ENCODE measurements at regions not wholly inside any gene's neighbourhood (a gene's known extent, or its start where the extent isn't known, plus 50 kb on each side); places are given as distances from the start of the nearest gene placed in this dataset.

DNA sequence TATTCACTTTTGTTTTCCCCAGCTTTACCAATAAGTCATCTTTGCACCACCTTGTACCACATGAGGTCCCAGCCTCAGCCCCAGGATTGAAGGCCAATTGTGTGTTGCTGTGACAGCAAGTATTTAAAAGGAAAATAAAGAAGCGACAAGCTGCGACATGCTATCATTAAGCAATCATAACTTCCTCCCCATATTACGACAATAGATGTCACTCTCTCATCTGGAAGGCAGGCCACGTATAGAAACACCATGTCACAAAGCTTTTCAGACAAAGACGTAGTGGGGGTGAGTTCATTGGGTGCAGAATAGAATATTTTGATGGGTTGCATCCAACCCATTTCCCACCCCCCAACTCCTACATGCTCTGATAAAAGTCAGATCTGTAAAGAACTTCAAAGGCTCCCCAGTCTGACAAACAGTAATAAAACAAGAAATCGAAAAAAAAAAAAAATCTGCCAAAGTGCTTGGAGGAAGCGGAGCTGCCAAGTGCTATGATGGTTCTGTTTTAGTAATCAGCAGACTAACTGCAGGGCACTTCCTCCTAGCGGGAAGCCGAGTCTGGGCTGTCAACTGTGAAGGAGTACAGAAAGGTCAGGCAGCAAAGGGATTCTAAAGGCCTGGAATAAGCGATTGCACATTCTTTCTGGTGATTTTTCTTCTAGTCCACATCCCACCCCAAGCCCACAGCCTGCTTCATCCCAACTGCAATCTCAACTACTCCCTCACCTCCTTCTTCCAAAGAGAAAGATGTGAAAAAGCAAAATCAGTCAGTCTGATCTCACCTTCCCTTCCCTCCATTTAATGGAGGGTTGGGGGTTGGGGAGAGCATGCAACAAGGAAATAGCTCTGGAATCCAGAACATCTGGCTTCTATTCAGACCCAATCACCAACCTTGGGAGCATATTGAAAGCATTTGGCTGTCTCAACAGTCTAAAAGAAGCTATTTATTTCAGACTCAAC lies 131.4 kb upstream of the UBASH3B start:
- DNase-seq (ENCODE audit: low read depth, low spot score) = peak; percentile 50

DNA sequence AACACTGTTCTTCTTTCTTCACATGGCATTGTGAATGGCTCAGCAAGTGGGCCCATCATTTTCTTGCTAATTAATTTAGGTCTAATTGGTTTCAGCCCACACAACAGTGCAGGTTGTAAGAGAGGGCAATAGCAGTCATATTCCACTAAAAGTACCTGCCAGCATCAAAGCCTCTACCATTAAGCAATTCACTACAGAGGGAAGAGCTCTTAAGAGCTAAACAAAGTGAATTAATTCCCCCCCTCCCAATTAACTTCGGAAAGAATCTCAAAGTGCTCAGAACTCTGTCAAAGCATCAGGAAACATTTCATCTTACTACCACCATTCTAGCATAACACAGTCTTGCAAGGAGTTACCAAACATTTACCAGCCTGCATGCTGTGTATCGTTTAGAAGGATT lies 133.9 kb upstream of the UBASH3B start:
- no peak for DNase-seq (ENCODE audit: low read depth, low spot score)

DNA sequence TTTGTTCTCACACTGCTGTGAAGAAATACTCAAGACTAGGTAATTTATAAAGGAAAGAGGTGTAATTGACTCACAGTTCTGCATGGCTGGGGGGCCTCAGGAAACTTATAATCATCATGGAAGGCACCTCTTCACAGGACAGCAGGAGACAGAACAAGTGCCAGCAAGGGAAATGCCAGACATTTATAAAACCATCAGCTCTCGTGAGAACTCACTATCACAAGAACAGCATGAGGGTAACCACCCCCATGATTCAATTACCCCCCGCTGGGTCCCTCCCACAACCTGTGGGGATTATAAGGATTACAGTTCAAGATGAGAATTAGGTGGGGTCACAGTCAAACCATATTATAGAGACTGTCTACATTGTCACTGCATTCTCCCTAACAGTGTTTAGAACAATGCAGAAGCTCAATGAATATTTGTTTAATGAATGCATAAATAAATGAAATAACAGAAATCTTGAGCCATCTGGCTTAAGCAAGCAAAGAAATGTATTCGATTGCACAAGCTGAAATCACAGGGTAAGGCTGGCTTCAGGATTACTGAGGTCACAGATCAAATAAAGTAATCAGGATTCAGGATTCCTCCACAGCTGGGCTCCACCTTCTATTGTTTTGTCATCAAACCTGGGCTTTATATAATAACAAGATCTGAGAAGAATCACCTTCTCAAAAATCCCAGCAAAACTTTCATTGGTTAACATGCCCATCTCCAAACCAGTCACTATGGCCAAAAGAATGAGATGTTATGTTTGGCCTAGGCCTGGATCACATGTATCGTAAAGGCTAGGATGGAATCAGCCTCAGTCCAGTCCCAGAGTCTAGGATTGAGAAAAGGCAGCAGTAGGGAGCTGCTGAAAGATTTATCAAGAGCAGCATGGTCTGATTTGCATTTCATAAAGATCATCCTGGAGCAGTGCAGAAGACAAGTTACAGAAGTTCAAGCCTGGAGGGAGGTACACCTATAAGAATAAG lies 137.8 kb upstream of the UBASH3B start:
- no peak for DNase-seq (ENCODE audit: low read depth, low spot score)

DNA sequence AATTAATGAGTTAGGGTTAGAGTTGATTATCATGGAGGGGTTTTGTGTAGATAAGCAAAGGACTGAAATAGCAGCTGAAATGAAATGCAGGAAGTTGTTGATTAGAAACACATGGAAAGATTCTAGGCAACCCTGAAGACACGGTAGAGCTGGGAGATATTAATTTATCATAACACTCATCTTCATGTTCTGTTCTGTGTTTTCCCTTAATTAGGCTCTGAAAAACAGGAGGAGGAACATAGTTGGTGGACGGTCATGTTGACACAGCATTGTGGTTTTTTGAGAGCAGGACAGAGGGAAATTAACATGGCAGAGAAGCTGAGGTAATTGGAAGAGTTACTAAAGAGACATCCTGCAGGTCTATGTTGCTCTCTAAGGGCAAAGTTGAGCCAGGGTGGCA lies 138.8 kb upstream of the UBASH3B start:
- no peak for DNase-seq (ENCODE audit: low read depth, low spot score)

DNA sequence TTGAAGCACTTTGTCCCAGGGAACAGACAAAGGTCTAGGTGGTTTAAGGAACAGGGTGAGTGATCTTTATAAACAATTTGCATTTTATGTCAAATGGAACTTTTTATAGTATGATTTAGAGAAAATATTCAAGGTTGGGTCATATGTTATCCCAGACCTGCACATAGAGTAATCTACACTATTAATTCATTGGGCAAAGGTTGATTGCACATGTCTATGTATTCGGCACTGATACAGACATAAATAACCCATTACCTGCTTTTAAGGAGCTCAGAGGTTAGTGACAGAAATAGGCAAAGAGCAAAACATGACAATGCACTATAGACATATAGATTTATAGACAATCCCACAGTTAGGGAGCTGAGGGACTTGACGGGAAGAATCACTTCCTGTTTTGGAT lies 141.5 kb upstream of the UBASH3B start:
- no peak for DNase-seq (ENCODE audit: low read depth, low spot score)

DNA sequence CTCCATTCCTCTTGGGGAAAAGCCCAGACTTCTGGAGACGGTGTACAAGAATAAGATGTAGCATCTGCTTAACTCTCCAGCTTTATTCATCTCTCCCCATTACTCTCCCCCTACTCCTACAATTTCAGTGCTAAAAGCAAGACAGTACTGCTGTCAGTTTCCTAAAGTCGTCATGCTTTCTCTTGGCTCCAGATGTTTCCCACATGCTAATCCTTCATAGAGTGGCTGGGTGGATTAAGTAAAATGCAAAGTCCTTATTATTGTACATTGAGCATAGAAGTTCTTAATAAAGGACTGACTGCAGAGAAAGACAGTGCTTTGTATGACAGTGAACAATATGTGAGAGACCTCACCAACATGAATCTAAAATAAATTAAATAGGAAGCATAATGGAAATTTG lies 142.2 kb upstream of the UBASH3B start:
- DNase-seq (ENCODE audit: low read depth, low spot score) = no peak

DNA sequence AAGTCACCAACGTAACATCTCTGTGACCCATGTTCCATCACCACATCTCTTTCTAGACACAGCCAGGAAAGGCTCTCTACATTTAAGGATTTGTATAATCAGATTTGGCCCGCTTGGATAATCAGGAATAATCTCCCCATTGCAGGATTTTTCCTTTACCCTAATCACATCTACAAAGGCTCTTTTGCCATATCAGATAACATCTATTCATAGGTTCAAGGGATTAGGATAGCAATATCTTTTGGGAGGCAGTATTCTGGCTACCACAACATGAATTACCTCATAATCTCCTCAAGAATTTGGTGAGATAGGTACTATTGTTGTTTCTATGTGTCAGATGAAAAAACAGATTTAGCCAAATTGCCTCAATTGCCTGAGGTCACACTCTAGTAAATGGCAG lies 142.8 kb upstream of the UBASH3B start:
- no peak for DNase-seq (ENCODE audit: low read depth, low spot score)

DNA sequence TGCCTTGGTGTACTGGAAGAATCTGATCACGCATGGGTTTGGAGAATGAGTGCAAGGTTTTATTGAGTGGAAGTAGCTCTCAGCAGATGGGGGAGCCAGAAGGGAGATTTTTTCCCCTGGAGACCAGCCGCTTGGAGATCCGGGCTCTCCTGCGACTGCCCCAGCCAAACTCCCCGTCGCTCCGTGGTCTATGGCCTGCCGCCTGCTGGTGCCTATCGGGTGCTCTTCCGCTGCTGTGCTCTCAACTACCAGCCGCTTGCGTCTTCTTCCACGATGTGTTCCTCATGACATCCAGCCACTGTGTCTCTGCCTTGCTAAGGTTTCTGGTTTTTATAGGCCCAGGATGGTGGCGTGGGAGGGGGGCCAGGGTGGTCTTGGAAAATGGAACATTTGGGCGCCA lies 145.6 kb upstream of the UBASH3B start:
- no peak for DNase-seq (ENCODE audit: low read depth, low spot score)

DNA sequence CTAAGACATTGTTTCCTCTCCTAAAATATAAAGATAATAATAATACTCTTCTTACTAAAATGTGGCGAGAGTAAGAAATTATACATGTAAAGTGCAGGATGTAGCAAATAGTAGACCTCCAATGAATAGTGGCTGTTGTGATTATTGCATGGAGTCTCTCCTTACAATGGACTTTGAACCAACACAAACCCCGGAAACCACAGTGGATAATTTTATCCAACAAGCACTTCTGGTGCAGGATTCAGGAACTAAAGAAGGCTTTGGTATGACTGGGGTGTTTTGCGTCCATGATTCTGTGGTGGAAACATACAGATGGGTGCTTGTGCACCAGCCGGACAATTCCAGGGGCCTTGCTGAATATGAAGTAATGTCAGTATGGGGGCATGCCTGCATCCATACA lies 146.4 kb upstream of the UBASH3B start:
- no peak for DNase-seq (ENCODE audit: low read depth, low spot score)

DNA sequence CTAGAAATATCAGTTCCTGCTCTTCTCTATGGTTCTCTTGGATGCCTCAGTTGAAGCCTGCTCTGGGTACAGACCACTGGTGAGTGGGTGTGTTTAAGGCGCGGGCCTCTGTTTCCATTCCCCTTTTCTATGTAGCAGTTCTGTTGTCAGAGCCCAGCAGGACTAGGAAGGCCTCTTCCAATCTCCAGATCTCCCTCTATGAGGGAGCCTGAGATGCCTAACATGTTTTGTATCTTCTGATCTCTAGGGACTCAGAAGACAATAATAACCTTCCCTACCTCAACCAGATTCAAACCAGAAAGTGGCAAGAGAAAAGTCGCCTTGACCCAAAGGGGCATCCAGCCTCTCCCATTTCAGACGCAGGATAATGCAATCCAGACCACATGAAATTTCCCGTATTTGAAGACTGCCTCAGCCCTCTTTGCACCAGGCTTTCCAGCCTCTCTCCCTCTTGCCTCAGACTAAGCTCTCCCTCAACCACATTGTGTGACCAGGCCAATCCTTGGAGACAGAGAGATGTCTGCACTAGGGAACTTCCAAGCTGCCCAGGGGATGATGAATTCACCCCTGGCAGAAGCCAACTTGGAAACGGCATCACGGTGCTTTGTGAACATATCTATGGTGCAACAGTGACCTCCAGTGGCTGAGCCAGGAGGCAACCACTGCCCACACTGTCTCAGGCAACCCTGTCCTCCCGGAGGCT lies 150.1 kb upstream of the UBASH3B start:
- peak; percentile 45 for DNase-seq (ENCODE audit: low read depth, low spot score)

DNA sequence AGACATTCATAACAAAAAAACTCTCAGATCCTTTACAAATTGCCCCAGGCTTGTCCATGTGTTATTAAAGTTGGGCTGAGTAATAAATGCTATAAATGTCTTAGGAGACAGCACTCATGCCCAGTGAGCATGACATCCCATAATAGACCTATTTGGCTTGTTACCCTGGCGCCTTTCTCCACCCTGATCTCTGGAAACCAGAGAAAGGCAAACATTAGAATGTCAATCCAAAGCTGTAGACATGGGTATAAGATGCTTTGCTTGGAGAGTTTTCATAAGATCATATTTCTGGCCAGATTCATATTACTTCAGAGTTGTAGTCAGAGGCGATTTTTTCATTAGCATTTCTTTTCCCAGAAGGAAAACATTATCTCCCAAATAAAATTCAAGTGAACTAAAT lies 161.3 kb upstream of the UBASH3B start:
- DNase-seq (ENCODE audit: low read depth, low spot score) = no peak

DNA sequence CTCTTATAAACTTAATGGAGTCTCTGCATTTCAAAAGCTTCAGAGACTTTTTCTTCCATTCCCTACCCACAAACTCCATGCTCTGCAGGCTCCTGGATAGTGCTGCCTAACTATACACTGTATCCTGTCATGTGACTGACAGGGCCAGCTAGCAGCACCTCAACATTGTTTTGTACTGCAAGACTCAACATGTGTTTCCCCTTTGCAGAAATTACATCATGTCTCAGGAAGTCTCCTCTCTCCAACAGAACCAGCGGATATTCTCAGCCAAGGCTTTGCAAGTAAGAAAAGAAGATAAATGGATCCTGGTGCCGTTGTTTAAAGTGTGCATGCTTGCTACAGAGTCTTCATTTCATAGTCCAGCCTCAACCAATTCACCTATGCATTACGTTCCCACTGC lies 164.0 kb upstream of the UBASH3B start:
- no peak for DNase-seq (ENCODE audit: low read depth, low spot score)

DNA sequence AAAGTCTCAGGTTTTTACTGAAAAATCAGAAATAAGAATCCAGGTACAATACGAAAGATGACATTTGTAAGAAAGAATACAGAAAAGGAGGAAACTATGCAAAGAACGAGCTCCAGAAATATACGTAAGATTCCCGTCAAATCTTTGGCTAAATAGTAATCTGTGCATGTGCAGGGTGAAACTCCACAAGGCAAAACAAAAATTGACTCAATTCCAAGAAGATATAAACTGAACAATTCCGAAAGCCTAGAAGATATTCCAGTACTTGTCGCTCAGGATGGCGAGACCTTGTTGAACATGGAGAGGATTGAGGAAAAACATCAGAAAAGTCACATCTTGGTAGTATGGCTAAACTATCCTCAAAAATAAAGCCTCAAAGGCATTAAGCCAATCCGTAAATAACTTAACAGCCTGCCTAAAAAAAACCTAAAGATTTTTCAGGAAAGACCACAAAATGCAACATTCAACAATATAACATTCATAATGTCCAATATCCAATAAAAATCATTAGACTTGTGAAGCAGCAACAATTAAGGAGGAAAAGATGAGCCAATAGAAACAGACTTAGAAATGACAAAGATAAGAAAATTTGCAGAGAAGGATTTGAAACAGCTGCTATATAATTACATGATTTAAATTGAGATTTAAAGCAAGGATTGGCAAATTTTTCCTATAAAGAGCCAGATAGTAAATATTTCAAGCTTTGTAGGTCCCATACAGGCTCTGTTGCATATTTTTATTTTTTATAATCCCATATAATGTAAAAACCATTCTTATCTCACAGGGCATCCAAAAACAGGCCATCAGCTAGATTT lies 166.4 kb upstream of the UBASH3B start:
- no peak for DNase-seq (ENCODE audit: low read depth, low spot score)

DNA sequence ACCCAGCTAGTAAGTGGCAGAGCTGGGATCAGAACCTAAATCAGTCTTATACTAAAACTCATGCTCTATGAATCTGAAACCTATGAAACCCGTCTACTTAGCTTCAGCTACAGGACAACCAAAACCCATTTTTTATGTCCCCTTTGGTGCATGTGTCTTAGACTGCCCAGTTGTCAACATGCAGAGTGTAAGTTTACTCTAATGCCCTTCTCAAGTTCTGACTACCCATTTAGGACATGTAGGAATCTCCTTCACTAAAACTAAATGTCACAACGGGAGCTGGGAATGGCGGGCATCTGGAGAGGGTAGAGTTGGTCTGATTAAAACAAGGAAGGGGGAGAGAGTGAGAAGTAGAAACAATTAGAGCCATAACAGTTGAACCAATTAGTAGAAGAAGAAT lies 167.9 kb upstream of the UBASH3B start:
- DNase-seq (ENCODE audit: low read depth, low spot score) = no peak

DNA sequence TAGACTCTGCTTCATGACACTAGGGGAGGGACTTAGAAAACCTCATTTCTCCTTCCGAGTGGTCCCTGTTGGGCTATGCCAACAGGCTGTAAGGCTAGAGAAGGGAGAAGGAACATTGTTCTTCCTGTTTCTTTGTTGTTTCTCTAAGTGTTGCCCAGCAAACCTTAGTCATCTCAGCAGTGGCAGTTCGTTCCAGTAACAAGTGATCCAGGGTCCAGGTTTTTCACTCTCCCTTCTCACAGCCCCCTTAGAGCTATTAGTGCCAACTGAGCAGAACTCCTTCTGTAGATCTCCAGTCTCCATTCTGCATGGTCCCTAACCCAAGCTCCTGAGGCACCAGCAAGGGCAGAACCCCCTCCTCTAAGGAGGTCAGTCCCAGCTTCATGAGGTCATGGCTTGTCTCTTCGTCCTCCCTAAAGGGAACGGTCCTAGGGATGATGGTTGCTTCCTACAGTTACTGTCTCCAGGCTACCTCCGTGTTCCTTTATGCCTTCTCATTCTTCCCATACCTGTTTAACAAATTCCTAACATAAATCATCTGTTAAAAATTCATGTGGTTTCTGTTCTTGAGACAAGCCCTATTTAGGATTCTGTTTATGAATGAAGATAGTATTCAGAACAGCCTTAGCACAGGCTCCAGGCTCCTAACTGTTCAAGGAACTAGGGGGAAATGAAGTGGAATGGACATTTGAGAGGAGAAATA lies 168.6 kb upstream of the UBASH3B start:
- peak; percentile 47 for DNase-seq (ENCODE audit: low read depth, low spot score)

DNA sequence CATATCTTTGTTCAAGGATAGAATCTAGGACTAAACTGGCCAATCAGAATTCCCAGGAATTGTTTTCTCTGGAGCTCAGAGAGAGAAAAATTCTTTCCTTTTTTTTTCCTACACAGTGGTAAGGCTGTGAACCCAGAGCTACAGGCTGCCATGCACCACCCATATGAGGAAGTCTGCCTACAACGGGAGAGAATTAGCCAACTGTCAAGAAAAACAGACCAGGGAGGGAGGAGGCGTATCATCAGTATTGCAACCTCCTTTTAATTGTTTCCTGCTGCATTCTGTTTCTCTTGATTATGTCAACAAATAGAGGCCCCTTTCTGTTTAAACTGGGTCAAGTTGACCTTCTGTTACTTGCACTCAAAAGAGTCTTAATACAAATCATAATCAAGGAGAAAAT lies 176.5 kb upstream of the UBASH3B start:
- DNase-seq (ENCODE audit: low read depth, low spot score) = no peak

DNA sequence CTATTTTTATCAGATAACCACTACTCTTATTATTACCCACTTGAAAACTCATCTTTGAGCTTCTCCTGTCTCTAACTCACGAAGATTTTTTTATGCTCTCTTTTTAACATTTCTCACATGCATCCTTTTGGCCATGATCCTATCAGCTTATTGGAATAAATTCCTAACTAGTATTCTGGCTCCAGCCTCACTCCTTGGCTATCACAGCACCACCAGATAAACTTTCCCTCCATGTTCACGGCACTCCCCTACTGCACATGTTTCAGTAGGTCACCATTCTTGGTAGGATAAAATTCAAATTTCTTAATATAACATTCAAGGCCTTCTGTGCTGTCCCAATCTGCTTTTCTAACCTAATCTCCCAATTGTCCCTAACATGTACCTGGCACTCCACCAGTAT lies 186.6 kb upstream of the UBASH3B start:
- DNase-seq (ENCODE audit: low read depth, low spot score) = no peak

DNA sequence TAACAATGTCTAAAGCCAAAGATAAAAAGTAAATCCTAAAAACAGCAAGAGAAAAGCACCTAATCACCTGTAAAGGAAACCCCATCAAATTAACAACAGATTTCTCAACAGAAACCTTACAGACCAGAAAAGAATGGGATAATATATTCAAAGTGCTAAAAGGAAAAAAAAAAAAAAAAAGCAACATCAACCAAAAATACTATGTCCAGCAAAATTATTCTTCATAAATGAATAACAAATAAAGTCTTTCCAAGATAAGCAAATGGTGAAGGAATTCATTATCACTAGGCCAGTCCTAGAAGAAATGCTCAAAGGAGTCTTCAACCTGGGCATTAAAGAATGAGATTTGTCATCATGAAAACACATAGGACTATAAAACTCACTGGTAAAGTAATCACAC lies 192.0 kb upstream of the UBASH3B start:
- DNase-seq (ENCODE audit: low read depth, low spot score) = no peak

DNA sequence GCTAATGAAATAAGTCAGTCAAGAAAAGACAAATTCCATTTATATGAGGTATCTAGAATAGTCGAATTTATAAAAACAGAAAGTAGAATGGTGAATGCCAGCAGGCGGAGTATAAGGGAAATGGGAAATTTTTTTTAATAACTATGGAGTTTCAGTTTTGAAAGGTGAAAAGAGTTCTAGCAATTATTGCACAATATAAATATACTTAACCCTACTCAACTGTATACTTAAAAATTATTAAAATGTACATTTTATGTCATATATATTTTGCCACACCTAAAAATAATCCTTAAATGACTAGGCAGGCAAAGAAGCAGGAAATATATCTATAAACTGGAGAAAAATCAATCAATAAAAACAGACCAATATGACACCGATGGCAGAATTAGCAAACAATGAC lies 196.5 kb upstream of the UBASH3B start:
- no peak for DNase-seq (ENCODE audit: low read depth, low spot score)

DNA sequence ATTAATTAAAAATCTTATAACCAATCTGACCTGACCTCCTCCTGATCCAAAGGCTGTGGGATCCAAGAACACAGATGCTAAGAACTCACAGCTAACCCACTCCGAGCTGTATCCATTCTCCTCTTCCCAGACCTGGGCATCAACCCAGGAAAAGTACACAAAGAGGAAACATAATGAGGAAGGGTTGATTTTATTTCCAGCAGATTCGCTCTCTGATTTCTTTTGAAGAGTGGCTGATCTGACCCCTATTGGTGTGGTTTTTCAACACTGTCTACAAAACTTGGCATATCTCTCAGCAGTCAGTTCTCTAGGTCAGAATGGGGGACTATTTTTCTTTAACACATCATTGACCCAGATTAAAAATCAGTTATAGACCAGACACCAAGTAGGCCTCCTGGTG lies 201.9 kb upstream of the UBASH3B start:
- DNase-seq (ENCODE audit: low read depth, low spot score) = no peak
